A549 (cell line): ENCODE measurements at regions not wholly inside any gene's neighbourhood (a gene's known extent, or its start where the extent isn't known, plus 50 kb on each side); places are given as distances from the start of the nearest gene placed in this dataset.

ENCODE experiments used
- CTCF ChIP-seq: fragments of >200 bp; sonication (Bioruptor Twin); formaldehyde crosslinking; IDR thresholded peaks from 3 replicates; pipeline ENCODE4 v1.5.1; 2016
- POLR2A ChIP-seq: IDR thresholded peaks from 2 replicates; pipeline ENCODE4 v1.6.1; 2012; ENCODE audit warnings: mild to moderate bottlenecking, low read length
- SMC3 ChIP-seq: fragments of >200 bp; sonication (Bioruptor Twin); formaldehyde crosslinking; IDR thresholded peaks from 3 replicates; pipeline ENCODE4 v1.6.1; 2018; ENCODE audit warnings: inconsistent platforms

GRCh38 chr10:4677296-4678021, 148.5 kb upstream of the AKR1E2 start:
- TF ChIP-seq POLR2A (no peak), CTCF (no peak), SMC3 (no peak)
